Body of pancreas (tissue), 4 donors: ENCODE measurements at regions not wholly inside any gene's neighbourhood (a gene's known extent, or its start where the extent isn't known, plus 50 kb on each side); places are given as distances from the start of the nearest gene placed in this dataset.

ENCODE experiments used
- ATAC-seq: fragments of 150-250 bp; one replicate; pipeline ENCODE4 v1.9.1; 2016
- DNase-seq, 4 donors: peaks; one replicate each; pipeline ENCODE4 v3.0.0-alpha.2; 2019
- H3K27ac ChIP-seq, 4 donors: fragments of 200-600 bp; sonication (generic); 1 replicate in 3 of 4; 2 replicates in 1 of 4; pipeline versions ENCODE4 v1.5.1 to v1.6.1; 2016 to 2019; ENCODE audit warnings: mild to moderate bottlenecking in 1 of 4, mixed read lengths in 1 of 4, moderate library complexity in 1 of 4
- H3K27me3 ChIP-seq, 2 donors: fragments of 200-600 bp; sonication (generic); one replicate each; pipeline ENCODE4 v1.6.0; 2016; ENCODE audit warnings: mild to moderate bottlenecking in 1 of 2
- H3K36me3 ChIP-seq, 2 donors: fragments of 200-600 bp; sonication (generic); replicated peaks in 1 of 2; 2 replicates each; pipeline ENCODE4 v1.5.1; 2016; ENCODE audit warnings: low read depth in 2 of 2; ENCODE audit not compliant: insufficient read depth in 1 of 2
- H3K4me1 ChIP-seq: fragments of 200-600 bp; sonication (generic); one replicate; pipeline ENCODE4 v1.6.0; 2016
- H3K4me3 ChIP-seq, 2 donors: fragments of 200-600 bp; sonication (generic); 1 replicate in 1 of 2; 2 replicates in 1 of 2; pipeline ENCODE4 v1.5.1; 2016 to 2019
- H3K9me3 ChIP-seq, 3 donors: fragments of 200-600 bp; sonication (generic); 1 replicate in 2 of 3; 2 replicates in 1 of 3; pipeline ENCODE4 v1.5.1; 2016
- CTCF ChIP-seq, 7 experiments: fragments of 450-650 bp in 4 of 7; fragments of 200-600 bp in 3 of 7; sonication (generic) in 3 of 7; IDR thresholded peaks; one replicate each; pipeline ENCODE4 v1.5.1; 2016 to 2019; ENCODE audit warnings: antibody characterized with exemption in 7 of 7
- POLR2A ChIP-seq, 3 donors: fragments of 450-650 bp; IDR thresholded peaks; one replicate each; pipeline ENCODE4 v1.6.1; 2016; ENCODE audit warnings: antibody characterized with exemption in 3 of 3, mild to moderate bottlenecking in 2 of 3
- WGBS, 2 donors: methylation state at CpG; one replicate each; pipeline ENCODE4 v1.1.5; 2017; 5-methylcytosine and 5-hydroxymethylcytosine counted together
- intact Hi-C: fragments of 100-400 bp; cut with DNase I; formaldehyde crosslinking; loops from one replicate; pipeline ENCODE4 v1.15.1; 2023

DNA sequence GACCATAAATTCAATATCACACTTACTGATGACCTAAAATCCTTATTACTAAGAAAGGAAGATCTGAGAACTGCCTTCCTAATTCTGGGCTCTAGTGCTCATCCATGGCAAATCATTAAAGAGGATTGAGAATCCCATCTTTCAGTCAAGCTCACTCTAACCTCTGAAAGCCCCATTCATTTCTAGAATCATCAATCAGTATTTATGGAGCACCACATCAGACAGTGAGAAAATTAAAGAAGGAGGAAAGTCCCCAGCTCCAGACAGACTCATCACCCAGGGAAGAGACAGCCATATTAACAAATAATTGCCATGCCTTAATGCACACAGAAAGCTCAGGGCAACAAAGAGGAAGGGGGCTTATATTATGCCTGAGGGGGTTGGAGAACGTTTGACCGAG is 256.1 kb upstream of the SOX9 start:
- Histone ChIP-seq H3K4me3 (no peak overlapping the region), H3K27me3 (no peaks in the 10 kb centered on the region), H3K36me3 (no peaks in the 10 kb centered on the region), H3K27ac (no peak overlapping the region), H3K9me3 (no peaks in the 10 kb centered on the region), H3K4me1 (no peaks in the 10 kb centered on the region)
- TF ChIP-seq CTCF (IDR thresholded peaks at IDR 0.05): no peak
- TF ChIP-seq POLR2A (IDR thresholded peaks at IDR 0.05): no peak
- intact Hi-C loops: no loop called here
- ATAC-seq (no peak), DNase-seq (no peak)
- WGBS, 2 donors: 77 to 86% methylated on average over 2 of the region's 2 CpGs

DNA sequence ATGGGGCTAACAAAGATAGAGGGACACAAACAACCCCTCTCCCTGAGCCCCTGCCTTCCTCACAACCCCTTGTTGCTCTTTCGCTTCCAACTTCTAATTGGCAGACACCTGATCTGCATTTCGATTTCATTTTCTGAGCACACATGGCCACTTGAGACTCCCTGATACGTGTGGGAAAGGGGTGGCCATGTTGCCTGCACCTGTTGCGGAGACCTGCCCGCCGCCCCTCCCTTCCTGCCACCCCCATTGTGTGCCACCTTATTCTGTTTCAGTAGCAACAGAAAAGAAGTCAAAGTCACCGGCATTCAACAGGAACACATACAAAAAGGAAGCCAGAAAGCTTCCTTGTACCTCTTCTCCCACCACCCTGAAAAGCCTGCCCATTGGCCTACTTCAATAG is 254.7 kb upstream of the SOX9 start:
- ATAC-seq: no peak
- H3K4me1 ChIP-seq: no peaks in the 10 kb centered on the region
- H3K9me3 ChIP-seq: no peaks in the 10 kb centered on the region
- DNase-seq: no peak
- no peaks in the 10 kb centered on the region for H3K36me3 ChIP-seq
- H3K27me3 ChIP-seq: no peaks in the 10 kb centered on the region
- no peak overlapping the region for H3K27ac ChIP-seq
- WGBS, 2 donors: 91 to 92% methylated on average over 7 of the region's 7 CpGs
- TF ChIP-seq POLR2A (IDR thresholded peaks at IDR 0.05): no peak
- no peak overlapping the region for H3K4me3 ChIP-seq
- intact Hi-C loops: no loop called here

DNA sequence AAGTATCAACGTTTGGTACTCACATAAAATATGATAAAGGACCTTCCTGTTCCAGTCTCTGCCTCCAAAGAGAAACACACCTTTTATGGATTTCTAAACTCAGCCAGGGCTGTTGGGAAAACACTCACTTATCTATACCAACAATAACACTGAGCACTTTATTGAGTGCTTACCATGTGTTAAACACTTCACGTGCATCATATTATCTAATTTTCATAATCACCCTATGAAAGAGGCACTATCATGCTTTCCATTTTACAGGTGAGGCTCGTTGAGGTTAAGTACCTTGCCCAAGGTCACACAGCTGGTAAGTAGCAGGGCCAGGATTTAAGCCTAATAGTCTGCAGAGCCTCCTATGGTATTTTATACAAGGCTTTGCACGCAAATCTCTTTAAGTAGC is 251.5 kb upstream of the SOX9 start:
- no peak overlapping the region for H3K27ac ChIP-seq
- ATAC-seq (no peak), DNase-seq (no peak)
- 41 to 53% methylated on average over 4 of the region's 4 CpGs for WGBS, 2 donors
- H3K27me3 ChIP-seq: no peaks in the 10 kb centered on the region
- H3K9me3 ChIP-seq: no peaks in the 10 kb centered on the region
- H3K4me3 ChIP-seq: no peak overlapping the region
- TF ChIP-seq POLR2A (IDR thresholded peaks at IDR 0.05) (no peak), CTCF (IDR thresholded peaks at IDR 0.05) (no peak)
- H3K4me1 ChIP-seq: no peaks in the 10 kb centered on the region
- intact Hi-C loops: no loop called here
- H3K36me3 ChIP-seq: no peaks in the 10 kb centered on the region

DNA sequence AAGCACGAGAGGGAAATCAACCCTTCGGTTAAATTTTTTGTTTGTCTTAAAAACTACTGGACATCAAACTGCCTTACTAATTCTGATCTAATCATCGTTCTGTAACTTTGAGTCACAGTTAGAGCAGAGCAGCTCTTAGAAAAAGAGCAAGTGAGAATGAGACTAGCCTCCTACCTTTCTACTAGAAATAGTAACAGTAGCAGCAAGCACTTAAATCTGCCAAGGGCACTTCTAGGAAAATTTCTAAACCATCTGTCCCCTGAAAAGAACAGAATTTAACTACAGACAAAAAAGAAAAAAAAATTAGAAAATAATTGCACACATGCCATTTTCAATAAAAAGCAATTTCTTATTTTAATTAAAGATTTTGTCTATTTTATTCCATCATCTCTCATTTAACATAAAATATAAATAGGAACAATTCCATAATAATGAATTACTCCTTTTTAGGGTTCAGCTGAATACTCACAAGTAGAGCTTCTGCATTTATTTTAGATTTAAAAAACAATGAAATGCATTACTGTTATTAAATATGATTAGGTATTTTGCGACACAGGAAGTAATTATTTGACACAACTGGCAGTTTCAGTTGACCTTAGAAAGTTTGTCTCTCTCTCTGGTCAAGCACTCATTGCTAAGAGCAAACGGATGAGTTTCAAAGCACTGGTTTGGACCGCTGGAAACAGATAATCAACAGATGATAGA is 250.8 kb upstream of the SOX9 start:
- no peak overlapping the region for H3K4me3 ChIP-seq
- H3K9me3 ChIP-seq: no peaks in the 10 kb centered on the region
- ATAC-seq (no peak), DNase-seq (no peak)
- no peaks in the 10 kb centered on the region for H3K36me3 ChIP-seq
- H3K27me3 ChIP-seq: no peaks in the 10 kb centered on the region
- intact Hi-C loops: no loop called here
- no peak overlapping the region for H3K27ac ChIP-seq
- WGBS, 2 donors: 72 to 79% methylated on average over 6 of the region's 6 CpGs
- H3K4me1 ChIP-seq: no peaks in the 10 kb centered on the region
- TF ChIP-seq CTCF (IDR thresholded peaks at IDR 0.05) (no peak), POLR2A (IDR thresholded peaks at IDR 0.05) (no peak)

- Histone ChIP-seq H3K27me3 (no peaks in the 10 kb centered on the region), H3K4me3 (no peak overlapping the region), H3K4me1 (no peaks in the 10 kb centered on the region), H3K9me3 (no peaks in the 10 kb centered on the region), H3K36me3 (no peaks in the 10 kb centered on the region), H3K27ac (no peak overlapping the region)
- ATAC-seq (no peak), DNase-seq (no peak)
- TF ChIP-seq CTCF (IDR thresholded peaks at IDR 0.05) (no peak), POLR2A (IDR thresholded peaks at IDR 0.05) (no peak)
- intact Hi-C loops: no loop called here
- WGBS, 2 donors: 46 to 67% methylated on average over 1 of the region's 1 CpG
Observed at GRCh38 chr17:71870546-71870862, 250.3 kb upstream of the SOX9 start.
